ENCODE measurements at regions not wholly inside any gene's neighbourhood (a gene's known extent, or its start where the extent isn't known, plus 50 kb on each side); places are given as distances from the start of the nearest gene placed in this dataset.

GRCh38 chr7:88368686-88369085, 62.0 kb upstream of the STEAP4 start (continued):
- TF ChIP-seq CHD7 (IDR thresholded peaks at IDR 0.05; ENCODE audit: insufficient replicate concordance, low read length), result no peak
- TF ChIP-seq TBP (IDR thresholded peaks at IDR 0.05; ENCODE audit: low read depth, low read length), result no peak
- TF ChIP-seq MAFK (IDR thresholded peaks at IDR 0.05; ENCODE audit: low read depth, low read length), result no peak
- no peak for TF ChIP-seq CHD2 (IDR thresholded peaks at IDR 0.05; ENCODE audit: low read length)
- TF ChIP-seq ASH2L (IDR thresholded peaks at IDR 0.05; ENCODE audit: low read length), result no peak
- TF ChIP-seq, protein P1, sequence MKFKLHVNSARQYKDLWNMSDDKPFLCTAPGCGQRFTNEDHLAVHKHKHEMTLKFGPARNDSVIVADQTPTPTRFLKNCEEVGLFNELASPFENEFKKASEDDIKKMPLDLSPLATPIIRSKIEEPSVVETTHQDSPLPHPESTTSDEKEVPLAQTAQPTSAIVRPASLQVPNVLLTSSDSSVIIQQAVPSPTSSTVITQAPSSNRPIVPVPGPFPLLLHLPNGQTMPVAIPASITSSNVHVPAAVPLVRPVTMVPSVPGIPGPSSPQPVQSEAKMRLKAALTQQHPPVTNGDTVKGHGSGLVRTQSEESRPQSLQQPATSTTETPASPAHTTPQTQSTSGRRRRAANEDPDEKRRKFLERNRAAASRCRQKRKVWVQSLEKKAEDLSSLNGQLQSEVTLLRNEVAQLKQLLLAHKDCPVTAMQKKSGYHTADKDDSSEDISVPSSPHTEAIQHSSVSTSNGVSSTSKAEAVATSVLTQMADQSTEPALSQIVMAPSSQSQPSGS (IDR thresholded peaks at IDR 0.05; ENCODE audit: low read length), result no peak
- TF ChIP-seq CBX5 (IDR thresholded peaks at IDR 0.05; ENCODE audit: low read depth, low read length), result no peak
- no peak for TF ChIP-seq CHD1 (IDR thresholded peaks at IDR 0.05; ENCODE audit: low read depth, low read length)
- TF ChIP-seq ZNF274 (IDR thresholded peaks at IDR 0.05; ENCODE audit: borderline replicate concordance, extremely low read depth, low read length), result no peak
- no peak for TF ChIP-seq EP300 (IDR thresholded peaks at IDR 0.05; ENCODE audit: borderline replicate concordance in 1 of 2, low read depth in 2 of 2, low read length in 2 of 2)
